Stimulated activated CD8-positive, alpha-beta memory T cell treated with anti-CD3 and anti-CD28 coated beads, Interleukin-12 subunit alpha, Interleukin-12 subunit beta, amount 100 ng/mL, for 24 hours (primary cell): ENCODE measurements at regions not wholly inside any gene's neighbourhood (a gene's known extent, or its start where the extent isn't known, plus 50 kb on each side); places are given as distances from the start of the nearest gene placed in this dataset.
"Not testable (repeated sequence)": the region's sequence is repeated elsewhere in the genome, so short reads cannot be mapped to it uniquely, and the experiment has no call there.

Experiments used
- DNase-seq: peaks from one replicate; pipeline ENCODE4 v3.0.0-alpha.2; 2020; ENCODE audit errors: extremely low read depth

- DNase-seq, result no peak
Observed at GRCh38 chr1:221525749-221526148, 216.1 kb downstream of the DUSP10 start.

- no peak for DNase-seq
Observed at GRCh38 chr1:221527302-221527701, 214.6 kb downstream of the DUSP10 start.

- DNase-seq, result no peak
Observed at GRCh38 chr1:221527886-221528624, 213.8 kb downstream of the DUSP10 start.

GRCh38 chr1:221530159-221530558 is 211.7 kb downstream of the DUSP10 start:
- not testable (repeated sequence) for DNase-seq

GRCh38 chr1:221530791-221531190 is 211.1 kb downstream of the DUSP10 start:
- no peak for DNase-seq

- DNase-seq, result no peak
Observed at GRCh38 chr1:221532071-221532773, 209.7 kb downstream of the DUSP10 start.

- DNase-seq, result no peak
Observed at GRCh38 chr1:221541296-221541695, 200.6 kb downstream of the DUSP10 start.

- no peak for DNase-seq
Observed at GRCh38 chr1:221543529-221544120, 198.3 kb downstream of the DUSP10 start.

GRCh38 chr1:221548942-221549341 is 192.9 kb downstream of the DUSP10 start:
- DNase-seq, result no peak

- DNase-seq, result no peak
Observed at GRCh38 chr1:221549815-221550214, 192.1 kb downstream of the DUSP10 start.

- DNase-seq, result not testable (repeated sequence)
Observed at GRCh38 chr1:221552792-221553191, 189.1 kb downstream of the DUSP10 start.

GRCh38 chr1:221555689-221556433 is 186.0 kb downstream of the DUSP10 start:
- no peak for DNase-seq

GRCh38 chr1:221556435-221556834 is 185.5 kb downstream of the DUSP10 start:
- DNase-seq, result no peak

GRCh38 chr1:221557013-221557412 is 184.9 kb downstream of the DUSP10 start:
- DNase-seq, result no peak

- no peak for DNase-seq
Observed at GRCh38 chr1:221558396-221558795, 183.5 kb downstream of the DUSP10 start.

GRCh38 chr1:221559911-221560310 is 182.0 kb downstream of the DUSP10 start:
- DNase-seq, result no peak

GRCh38 chr1:221562542-221563475 is 179.1 kb downstream of the DUSP10 start:
- DNase-seq, result no peak

- no peak for DNase-seq
Observed at GRCh38 chr1:221563476-221563921, 178.4 kb downstream of the DUSP10 start.

GRCh38 chr1:221564891-221565290 is 177.0 kb downstream of the DUSP10 start:
- DNase-seq, result no peak

GRCh38 chr1:221565711-221566110 is 176.2 kb downstream of the DUSP10 start:
- no peak for DNase-seq
